ENCODE measurements at regions not wholly inside any gene's neighbourhood (a gene's known extent, or its start where the extent isn't known, plus 50 kb on each side); places are given as distances from the start of the nearest gene placed in this dataset.

DNA sequence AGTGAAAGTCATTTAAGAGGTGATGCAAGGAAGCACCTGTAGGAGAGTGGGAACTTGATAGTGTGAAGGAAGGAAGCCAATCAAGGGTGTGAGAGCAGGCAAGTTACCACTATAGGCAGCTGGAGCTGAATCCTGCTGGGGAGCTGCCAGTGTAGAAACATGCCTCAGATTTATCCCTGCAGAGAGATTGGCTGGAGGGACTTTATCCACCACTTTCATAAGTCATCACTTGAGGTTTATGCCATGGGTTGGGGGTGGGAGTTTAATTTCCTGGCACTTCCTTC is 443.6 kb downstream of the PLPP3 start:
- H3K27ac Mint-ChIP-seq (ENCODE audit: low read depth, unreplicated experiment): no peak overlapping the region
- no peaks in the 10 kb centered on the region for H3K36me3 Mint-ChIP-seq (ENCODE audit: insufficient read depth, unreplicated experiment)
- no peak overlapping the region for H3K4me3 Mint-ChIP-seq (ENCODE audit: unreplicated experiment)
- TF ChIP-seq, protein P1, sequence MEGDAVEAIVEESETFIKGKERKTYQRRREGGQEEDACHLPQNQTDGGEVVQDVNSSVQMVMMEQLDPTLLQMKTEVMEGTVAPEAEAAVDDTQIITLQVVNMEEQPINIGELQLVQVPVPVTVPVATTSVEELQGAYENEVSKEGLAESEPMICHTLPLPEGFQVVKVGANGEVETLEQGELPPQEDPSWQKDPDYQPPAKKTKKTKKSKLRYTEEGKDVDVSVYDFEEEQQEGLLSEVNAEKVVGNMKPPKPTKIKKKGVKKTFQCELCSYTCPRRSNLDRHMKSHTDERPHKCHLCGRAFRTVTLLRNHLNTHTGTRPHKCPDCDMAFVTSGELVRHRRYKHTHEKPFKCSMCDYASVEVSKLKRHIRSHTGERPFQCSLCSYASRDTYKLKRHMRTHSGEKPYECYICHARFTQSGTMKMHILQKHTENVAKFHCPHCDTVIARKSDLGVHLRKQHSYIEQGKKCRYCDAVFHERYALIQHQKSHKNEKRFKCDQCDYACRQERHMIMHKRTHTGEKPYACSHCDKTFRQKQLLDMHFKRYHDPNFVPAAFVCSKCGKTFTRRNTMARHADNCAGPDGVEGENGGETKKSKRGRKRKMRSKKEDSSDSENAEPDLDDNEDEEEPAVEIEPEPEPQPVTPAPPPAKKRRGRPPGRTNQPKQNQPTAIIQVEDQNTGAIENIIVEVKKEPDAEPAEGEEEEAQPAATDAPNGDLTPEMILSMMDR (IDR thresholded peaks at IDR 0.05; ENCODE audit: unreplicated experiment): no peak
- H3K27me3 Mint-ChIP-seq (ENCODE audit: insufficient read depth, unreplicated experiment): no peaks in the 10 kb centered on the region
- CTCF ChIA-PET: interaction anchor here (1.1 kb wide), 1 partner anchor 20 kb away, joined by 3 read pairs; no protein-coding TSS in a partner anchor
- no peak for DNase-seq (ENCODE audit: unreplicated experiment)
- peaks cover 32% of the 10 kb centered on the region for H3K4me1 Mint-ChIP-seq (ENCODE audit: insufficient read depth, unreplicated experiment)
- no TSS peak for BruUV-seq (replicated peaks)
- intact Hi-C loops (cut with micrococcal nuclease): no loop called here
- POLR2A ChIA-PET: no interaction called here
- H3K9me3 Mint-ChIP-seq (ENCODE audit: unreplicated experiment): no peaks in the 10 kb centered on the region

DNA sequence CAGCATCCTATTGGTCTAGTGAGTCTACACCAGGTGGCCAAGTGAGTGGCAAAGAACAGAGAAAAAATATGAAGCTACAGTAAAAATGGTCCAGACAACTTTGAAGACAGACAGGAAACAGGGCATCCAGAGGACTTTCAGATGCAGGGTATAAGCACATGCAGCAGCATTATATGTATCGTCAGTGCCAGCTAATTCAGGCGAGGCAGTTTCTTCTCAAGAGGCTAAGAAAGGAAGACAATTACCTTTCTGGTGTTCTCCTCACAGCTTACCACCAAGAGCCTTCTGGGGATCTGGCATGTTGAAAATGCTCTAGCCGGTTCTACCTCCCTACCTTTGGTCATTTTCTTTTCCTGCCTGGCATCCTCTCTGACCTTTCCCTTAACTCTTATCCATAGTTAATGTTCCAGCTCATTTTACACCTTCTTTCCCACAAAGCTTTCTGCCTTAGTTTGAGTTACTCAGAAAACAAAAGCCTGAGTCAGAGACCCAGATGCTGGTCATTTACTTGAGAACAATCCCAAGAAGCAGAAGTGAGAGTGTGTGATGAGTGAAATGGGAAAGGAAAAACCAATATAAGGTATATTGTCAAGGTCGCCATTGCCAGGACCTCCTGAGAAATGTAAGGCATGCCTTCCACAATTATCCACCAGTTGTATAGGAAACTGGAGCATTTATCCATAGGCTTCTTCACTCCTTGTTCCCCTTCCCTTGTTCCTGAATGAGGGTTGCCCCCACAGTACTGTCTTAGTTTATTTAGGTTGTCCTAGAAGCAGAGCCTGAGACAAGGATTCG is 444.1 kb downstream of the PLPP3 start:
- intact Hi-C loops (cut with micrococcal nuclease): no loop called here
- no peak for DNase-seq (ENCODE audit: unreplicated experiment)
- Mint-ChIP-seq H3K4me3 (ENCODE audit: unreplicated experiment) (no peak overlapping the region), H3K27ac (ENCODE audit: low read depth, unreplicated experiment) (no peak overlapping the region), H3K27me3 (ENCODE audit: insufficient read depth, unreplicated experiment) (no peaks in the 10 kb centered on the region), H3K9me3 (ENCODE audit: unreplicated experiment) (no peaks in the 10 kb centered on the region), H3K4me1 (ENCODE audit: insufficient read depth, unreplicated experiment) (peaks cover 32% of the 10 kb centered on the region), H3K36me3 (ENCODE audit: insufficient read depth, unreplicated experiment) (no peaks in the 10 kb centered on the region)
- BruUV-seq (replicated peaks): no TSS peak
- ChIA-PET CTCF (interaction anchor here (1.0 to 1.1 kb wide), 2 partner anchors 11 to 19 kb away, joined by 3 read pairs; no protein-coding TSS in a partner anchor), POLR2A (no interaction called here)
- TF ChIP-seq, protein P1 (IDR thresholded peaks at IDR 0.05; ENCODE audit: unreplicated experiment): no peak

DNA sequence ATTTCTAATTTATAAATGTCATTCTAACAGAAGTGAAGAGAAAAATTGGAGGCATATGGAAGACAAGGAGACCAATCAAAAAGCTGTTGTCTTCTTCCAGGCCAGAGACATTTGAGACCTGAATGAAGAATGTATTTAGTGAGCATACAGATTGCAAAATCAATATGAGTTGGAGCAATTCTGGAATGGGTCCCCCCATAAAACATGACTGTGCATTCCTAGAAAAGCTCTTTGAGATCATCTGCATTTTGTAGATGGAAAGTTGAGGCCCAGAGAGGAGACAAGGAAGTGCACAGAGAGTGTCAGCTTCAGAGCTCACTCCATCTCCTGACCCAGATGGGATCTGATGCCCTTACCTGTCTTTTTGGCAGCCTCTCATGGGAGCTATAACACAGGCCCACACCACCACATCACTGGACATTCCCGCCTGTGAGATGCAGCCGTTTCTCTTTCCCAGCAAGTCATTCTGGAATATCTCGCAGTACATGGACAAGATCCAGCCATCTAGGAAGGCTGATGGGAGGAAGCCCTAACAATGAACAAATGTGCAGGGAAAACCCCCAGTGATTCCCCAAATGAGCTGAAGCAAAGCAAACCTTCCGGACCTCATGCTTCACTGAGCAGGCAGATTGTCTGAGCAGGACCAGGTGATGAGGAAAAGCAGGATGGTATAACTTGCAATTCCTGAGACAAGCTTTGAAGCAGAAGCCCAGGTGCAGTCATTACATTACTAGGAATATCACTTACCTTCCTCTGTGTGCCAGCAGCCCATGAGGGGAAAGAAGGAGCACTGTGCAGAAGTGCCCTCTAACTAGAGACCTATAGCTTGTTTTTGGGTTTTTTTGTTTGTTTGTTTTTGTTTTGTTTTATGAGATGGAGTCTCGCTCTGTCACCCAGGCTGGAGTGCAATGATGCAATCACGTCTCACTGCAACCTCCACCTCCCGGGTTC is 445.6 kb downstream of the PLPP3 start:
- no peak overlapping the region for H3K4me3 Mint-ChIP-seq (ENCODE audit: unreplicated experiment)
- H3K27ac Mint-ChIP-seq (ENCODE audit: low read depth, unreplicated experiment): no peak overlapping the region
- no peaks in the 10 kb centered on the region for H3K27me3 Mint-ChIP-seq (ENCODE audit: insufficient read depth, unreplicated experiment)
- intact Hi-C loops (cut with micrococcal nuclease): no loop called here
- H3K4me1 Mint-ChIP-seq (ENCODE audit: insufficient read depth, unreplicated experiment): peaks cover 32% of the 10 kb centered on the region
- TF ChIP-seq, protein P1 (IDR thresholded peaks at IDR 0.05; ENCODE audit: unreplicated experiment): no peak
- H3K36me3 Mint-ChIP-seq (ENCODE audit: insufficient read depth, unreplicated experiment): peaks cover 7% of the 10 kb centered on the region
- no peak for DNase-seq (ENCODE audit: unreplicated experiment)
- BruUV-seq (replicated peaks): no TSS peak
- ChIA-PET POLR2A (no interaction called here), CTCF (interaction anchor here (0.7 to 1.2 kb wide), 3 partner anchors 9 to 1105 kb away, joined by 3 to 4 read pairs (median 3); no protein-coding TSS in a partner anchor)
- H3K9me3 Mint-ChIP-seq (ENCODE audit: unreplicated experiment): no peaks in the 10 kb centered on the region

DNA sequence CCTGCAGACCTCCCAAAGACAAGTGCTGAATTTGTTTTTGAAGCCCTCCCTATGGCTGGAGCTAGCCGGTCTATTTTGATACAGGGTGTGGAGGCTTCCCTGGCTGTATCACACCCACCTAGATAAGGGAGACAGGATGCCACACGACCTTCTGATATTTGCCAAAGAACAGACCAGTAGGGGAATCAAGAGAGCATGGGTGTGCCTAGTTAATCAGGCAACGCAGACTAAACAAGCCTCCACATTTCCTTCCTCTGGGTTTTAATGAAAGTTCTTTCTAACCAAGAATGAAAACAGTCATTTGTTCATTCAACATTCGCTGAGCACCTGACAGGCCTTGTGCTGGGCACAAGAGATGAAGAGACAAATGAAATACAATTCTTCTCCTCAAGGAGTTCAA is 446.8 kb downstream of the PLPP3 start:
- TF ChIP-seq, protein P1 (IDR thresholded peaks at IDR 0.05; ENCODE audit: unreplicated experiment): no peak
- BruUV-seq (replicated peaks): no TSS peak
- CTCF ChIA-PET: interaction anchor here (1.2 kb wide), 1 partner anchor 430 kb away, joined by 4 read pairs; no protein-coding TSS in a partner anchor

More for the DNA sequence above, 446.8 kb downstream of the PLPP3 start:
- Mint-ChIP-seq H3K27ac (ENCODE audit: low read depth, unreplicated experiment) (no peak overlapping the region), H3K36me3 (ENCODE audit: insufficient read depth, unreplicated experiment) (peaks cover 7% of the 10 kb centered on the region), H3K27me3 (ENCODE audit: insufficient read depth, unreplicated experiment) (no peaks in the 10 kb centered on the region), H3K4me3 (ENCODE audit: unreplicated experiment) (no peak overlapping the region), H3K4me1 (ENCODE audit: insufficient read depth, unreplicated experiment) (peaks cover 19% of the 10 kb centered on the region), H3K9me3 (ENCODE audit: unreplicated experiment) (no peaks in the 10 kb centered on the region)
- intact Hi-C loops (cut with micrococcal nuclease): no loop called here
- POLR2A ChIA-PET: interaction anchor here (0.7 kb wide), 1 partner anchor 14 kb away, joined by 3 read pairs; no protein-coding TSS in a partner anchor
- no peak for DNase-seq (ENCODE audit: unreplicated experiment)

Measured in MCF 10A (cell line).